ENCODE measurements at regions not wholly inside any gene's neighbourhood (a gene's known extent, or its start where the extent isn't known, plus 50 kb on each side); places are given as distances from the start of the nearest gene placed in this dataset.

GRCh38 chr4:8754634-8755589 lies 116.7 kb downstream of the HMX1 start:
- DNase-seq (ENCODE audit: low read depth, low spot score) = no peak
- Mint-ChIP-seq H3K4me1 (no peaks in the 10 kb centered on the region), H3K27me3 (ENCODE audit: low read depth) (peaks cover 56% of the 10 kb centered on the region), H3K36me3 (ENCODE audit: low read depth) (no peaks in the 10 kb centered on the region), H3K9me3 (peaks cover 6% of the 10 kb centered on the region), H3K27ac (ENCODE audit: unreplicated experiment) (no peak overlapping the region), H3K4me3 (no peak overlapping the region)
- TF ChIP-seq CTCF (conservative IDR thresholded peaks at IDR 0.05) = no peak

- DNase-seq (ENCODE audit: low read depth, low spot score) = no peak
- Mint-ChIP-seq H3K4me1 (no peaks in the 10 kb centered on the region), H3K36me3 (ENCODE audit: low read depth) (no peaks in the 10 kb centered on the region), H3K4me3 (no peak overlapping the region), H3K9me3 (no peaks in the 10 kb centered on the region), H3K27ac (ENCODE audit: unreplicated experiment) (no peak overlapping the region), H3K27me3 (ENCODE audit: low read depth) (peaks cover 58% of the 10 kb centered on the region)
- TF ChIP-seq CTCF (conservative IDR thresholded peaks at IDR 0.05) = no peak
Measured at GRCh38 chr4:8748236-8748575, 123.4 kb downstream of the HMX1 start.

- Mint-ChIP-seq H3K36me3 (ENCODE audit: low read depth) (no peaks in the 10 kb centered on the region), H3K27ac (ENCODE audit: unreplicated experiment) (no peak overlapping the region), H3K4me1 (no peaks in the 10 kb centered on the region), H3K4me3 (no peak overlapping the region), H3K9me3 (peaks cover 4% of the 10 kb centered on the region), H3K27me3 (ENCODE audit: low read depth) (peaks cover 57% of the 10 kb centered on the region)
- no peak for DNase-seq (ENCODE audit: low read depth, low spot score)
- no peak for TF ChIP-seq CTCF (conservative IDR thresholded peaks at IDR 0.05)
Measured at GRCh38 chr4:8747467-8748235, 124.0 kb downstream of the HMX1 start.

GRCh38 chr4:8746523-8747466 lies 124.8 kb downstream of the HMX1 start:
- Mint-ChIP-seq H3K36me3 (ENCODE audit: low read depth) (no peaks in the 10 kb centered on the region), H3K9me3 (peaks cover 4% of the 10 kb centered on the region), H3K4me1 (no peaks in the 10 kb centered on the region), H3K27ac (ENCODE audit: unreplicated experiment) (no peak overlapping the region), H3K27me3 (ENCODE audit: low read depth) (peaks cover 52% of the 10 kb centered on the region), H3K4me3 (no peak overlapping the region)
- no peak for TF ChIP-seq CTCF (conservative IDR thresholded peaks at IDR 0.05)
- no peak for DNase-seq (ENCODE audit: low read depth, low spot score)

- TF ChIP-seq CTCF (conservative IDR thresholded peaks at IDR 0.05) = no peak
- Mint-ChIP-seq H3K4me3 (no peak overlapping the region), H3K27ac (ENCODE audit: unreplicated experiment) (no peak overlapping the region), H3K27me3 (ENCODE audit: low read depth) (peaks cover 43% of the 10 kb centered on the region), H3K9me3 (peaks cover 4% of the 10 kb centered on the region), H3K4me1 (no peaks in the 10 kb centered on the region), H3K36me3 (ENCODE audit: low read depth) (no peaks in the 10 kb centered on the region)
- DNase-seq (ENCODE audit: low read depth, low spot score) = no peak
Measured at GRCh38 chr4:8745826-8746225, 125.8 kb downstream of the HMX1 start.

Data from neural crest cell (in vitro differentiated cells).